HCT116 (cell line): ENCODE measurements at regions not wholly inside any gene's neighbourhood (a gene's known extent, or its start where the extent isn't known, plus 50 kb on each side); places are given as distances from the start of the nearest gene placed in this dataset.

Source experiments
- ATAC-seq: fragments of 200-7000 bp; cut with Tn5 transposase; 2 replicates; pipeline ENCODE4 v1.9.1; 2020; ENCODE audit warnings: mild to moderate bottlenecking, moderate library complexity
- BruUV-seq: library from RNA; stranded (reverse); fragments of 400-500 nt; replicated peaks from 2 replicates; lab custom pipeline; 2021; lab: Mats Ljungman, UMichigan
- CTCF ChIA-PET: fragments of 300-600 bp; sonication (Branson Sonifier 250); formaldehyde crosslinking; loops from one replicate; lab custom pipeline; 2021; ENCODE audit warnings: antibody characterized with exemption; lab: Charles Lee
- POLR2A ChIA-PET: fragments of 300-600, 350-600 bp; sonication (Branson Sonifier 250); formaldehyde crosslinking; loops from one replicate; lab custom pipeline; 2021; ENCODE audit warnings: antibody characterized with exemption; lab: Charles Lee
- RAD21 ChIA-PET, 2 experiments: fragments of 300-600 bp; sonication (Branson Sonifier 250); formaldehyde crosslinking; loops; one replicate each; lab custom pipeline; 2023; ENCODE audit warnings: low total read pairs in 2 of 2; ENCODE audit not compliant: uncharacterized antibody in 2 of 2, unreplicated experiment in 2 of 2, low non-redundant PET in 1 of 2; lab: Charles Lee
- DNase-seq: peaks from one replicate; pipeline ENCODE4 v3.0.0-alpha.2; 2010; ENCODE audit warnings: low read depth, low spot score
- H2AFZ ChIP-seq: fragments of 200-600 bp; shearing (Covaris generic), sonication (generic); 2 replicates; pipeline ENCODE4 v1.6.1; 2017; ENCODE audit warnings: low read depth, mixed run types, mixed read lengths, antibody characterized with exemption, low read length; ENCODE audit not compliant: poor library complexity, severe bottlenecking
- H3K27ac ChIP-seq: 2 replicates; pipeline ENCODE4 v1.5.1; 2012; ENCODE audit warnings: low read depth, low read length
- H3K27me3 ChIP-seq: fragments of 200-600 bp; sonication (generic); 2 replicates; pipeline ENCODE4 v1.6.1; 2016; ENCODE audit warnings: mixed run types, low read length, mixed read lengths; ENCODE audit not compliant: insufficient read depth
- H3K36me3 ChIP-seq, 2 experiments: fragments of 200-500 bp in 1 of 2; fragments of 200-600 bp in 1 of 2; sonication (Bioruptor generic) in 1 of 2; sonication (generic) in 1 of 2; 2 replicates each; pipeline versions ENCODE4 v1.5.1 to v1.6.1; 2014 to 2016; ENCODE audit warnings: low read length in 2 of 2, inconsistent platforms in 1 of 2, mixed read lengths in 1 of 2, mixed run types in 1 of 2; ENCODE audit not compliant: insufficient read depth in 2 of 2, control insufficient read depth in 1 of 2
- H3K4me1 ChIP-seq, 2 experiments: fragments of 200-600 bp in 1 of 2; sonication (generic) in 1 of 2; 2 replicates each; pipeline versions ENCODE4 v1.5.1 to v1.6.1; 2012 to 2017; ENCODE audit warnings: low read length in 2 of 2, inconsistent platforms in 1 of 2, mild to moderate bottlenecking in 1 of 2, mixed read lengths in 1 of 2, mixed run types in 1 of 2, moderate library complexity in 1 of 2; ENCODE audit not compliant: insufficient read depth in 2 of 2, control insufficient read depth in 1 of 2
- H3K4me2 ChIP-seq: fragments of 200-600 bp; sonication (generic); 2 replicates; pipeline ENCODE4 v1.6.1; 2017; ENCODE audit warnings: mixed run types, low read length, mixed read lengths
- H3K4me3 ChIP-seq, 2 experiments: fragments of 200-600 bp in 1 of 2; sonication (generic) in 1 of 2; replicated peaks in 1 of 2; 2 replicates each; pipeline ENCODE4 v1.5.1; 2011 to 2016; ENCODE audit warnings: low read length in 2 of 2, control low read depth in 1 of 2, low read depth in 1 of 2, mild to moderate bottlenecking in 1 of 2, mixed read lengths in 1 of 2, mixed run types in 1 of 2
- H3K79me2 ChIP-seq: fragments of 200-600 bp; sonication (generic); 2 replicates; pipeline ENCODE4 v1.6.1; 2017; ENCODE audit warnings: mild to moderate bottlenecking, mixed run types, low read length, moderate library complexity, mixed read lengths; ENCODE audit not compliant: insufficient read depth
- H3K9ac ChIP-seq: fragments of 200-600 bp; sonication (generic); 2 replicates; pipeline ENCODE4 v1.6.1; 2016; ENCODE audit warnings: low read length, mixed read lengths
- H3K9me2 ChIP-seq: fragments of 200-600 bp; sonication (generic), shearing (Covaris generic); 2 replicates; pipeline ENCODE4 v1.6.1; 2017; ENCODE audit warnings: mixed run types, mild to moderate bottlenecking, moderate library complexity; ENCODE audit not compliant: insufficient read depth
- H3K9me3 ChIP-seq, 2 experiments: fragments of 200-500 bp in 1 of 2; fragments of 200-600 bp in 1 of 2; sonication (Bioruptor generic) in 1 of 2; sonication (generic) in 1 of 2; 2 replicates each; pipeline ENCODE4 v1.6.1; 2014 to 2017; ENCODE audit warnings: low read length in 2 of 2, mixed read lengths in 2 of 2, inconsistent platforms in 1 of 2, low read depth in 1 of 2, mild to moderate bottlenecking in 1 of 2, mixed run types in 1 of 2, moderate library complexity in 1 of 2; ENCODE audit not compliant: control insufficient read depth in 1 of 2, insufficient read depth in 1 of 2
- H4K20me1 ChIP-seq: fragments of 200-600 bp; sonication (generic), shearing (Covaris generic); 2 replicates; pipeline ENCODE4 v1.6.1; 2017; ENCODE audit warnings: mixed run types, mild to moderate bottlenecking, moderate library complexity; ENCODE audit not compliant: insufficient read depth
- CBX3 ChIP-seq: IDR thresholded peaks from 2 replicates; pipeline ENCODE4 v1.6.1; 2012; ENCODE audit warnings: low read depth
- ELF1 ChIP-seq: IDR thresholded peaks from 2 replicates; pipeline ENCODE4 v1.6.1; 2012; ENCODE audit warnings: low read depth, borderline replicate concordance
- EZH2 ChIP-seq: fragments of 200-600 bp; sonication (generic); IDR thresholded peaks from 2 replicates; pipeline ENCODE4 v1.6.1; 2017; ENCODE audit warnings: antibody characterized with exemption, mixed run types
- EZH2phosphoT487 ChIP-seq: fragments of 200-600 bp; IDR thresholded peaks from 2 replicates; pipeline ENCODE4 v1.6.1; 2018; ENCODE audit warnings: antibody characterized with exemption, borderline replicate concordance
- FOSL1 ChIP-seq: IDR thresholded peaks from 2 replicates; pipeline ENCODE4 v1.6.1; 2012; ENCODE audit warnings: low read depth
- MAX ChIP-seq: IDR thresholded peaks from 2 replicates; pipeline ENCODE4 v1.6.1; 2012
- REST ChIP-seq: IDR thresholded peaks from 2 replicates; pipeline ENCODE4 v1.6.1; 2012; ENCODE audit warnings: low read depth
- SP1 ChIP-seq: IDR thresholded peaks from 2 replicates; pipeline ENCODE4 v1.6.1; 2012; ENCODE audit warnings: low read depth
- TCF7L2 ChIP-seq: IDR thresholded peaks from 2 replicates; pipeline ENCODE4 v1.7.0; 2011; ENCODE audit warnings: borderline replicate concordance, inconsistent platforms; ENCODE audit not compliant: insufficient read depth, insufficient read length; ENCODE audit errors: extremely low read depth
- ZNF274 ChIP-seq: fragments of 200-500 bp; sonication (Bioruptor generic); IDR thresholded peaks from 2 replicates; pipeline ENCODE4 v1.6.1; 2014; ENCODE audit warnings: mild to moderate bottlenecking, low read depth, low read length, inconsistent platforms
- intact Hi-C: fragments of 100-400 bp; cut with micrococcal nuclease; formaldehyde crosslinking; loops from 2 replicates; pipeline ENCODE4 v1.10.0; 2022
- TF ChIP-seq, protein P1 (sequence below): IDR thresholded peaks from 2 replicates; pipeline ENCODE4 v1.6.1; 2011; ENCODE audit warnings: mild to moderate bottlenecking, low read length, moderate library complexity; ENCODE audit not compliant: insufficient replicate concordance; ENCODE audit errors: extremely low read depth

DNA sequence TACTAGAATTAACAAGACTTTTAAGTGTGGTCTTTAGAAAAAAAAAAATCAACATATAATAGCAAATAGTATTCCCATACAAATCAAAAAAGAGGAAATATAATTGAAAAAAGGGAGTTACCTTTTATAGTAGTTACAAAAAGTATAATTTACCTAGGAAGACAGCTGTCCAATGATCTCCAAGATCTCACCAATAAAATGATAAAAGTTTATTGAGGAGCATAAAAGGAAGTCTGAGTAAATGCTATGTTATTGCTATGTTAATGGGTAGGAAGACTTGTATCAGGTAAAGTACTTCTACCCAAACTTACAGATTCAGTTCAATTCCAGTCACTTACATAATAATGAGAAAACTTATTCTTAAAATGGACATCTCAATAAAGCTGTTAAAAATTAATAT, 379.0 kb upstream of the TPM1 start:
- H3K9ac ChIP-seq: no peak overlapping the region
- TF ChIP-seq EZH2 (no peak), EZH2phosphoT487 (no peak), SP1 (no peak), REST (no peak), CBX3 (no peak)
- H3K9me2 ChIP-seq: no peaks in the 10 kb centered on the region
- no peak overlapping the region for H2AFZ ChIP-seq
- no peaks in the 10 kb centered on the region for H3K27me3 ChIP-seq
- H3K4me1 ChIP-seq: no peaks in the 10 kb centered on the region
- ChIA-PET CTCF (interaction anchor here (1.3 kb wide), 1 partner anchor 14 kb away, joined by 4 read pairs; no protein-coding TSS in a partner anchor), RAD21 (no interaction called here), POLR2A (no interaction called here)
- DNase-seq (no peak), ATAC-seq (no peak)
- no peaks in the 10 kb centered on the region for H4K20me1 ChIP-seq
- H3K4me3 ChIP-seq: no peak overlapping the region
- no peaks in the 10 kb centered on the region for H3K79me2 ChIP-seq
- H3K9me3 ChIP-seq: no peaks in the 10 kb centered on the region
- intact Hi-C loops: no loop called here
- H3K36me3 ChIP-seq: no peaks in the 10 kb centered on the region
- H3K4me2 ChIP-seq: no peak overlapping the region
- H3K27ac ChIP-seq: no peak overlapping the region
- BruUV-seq: no TSS peak

DNA sequence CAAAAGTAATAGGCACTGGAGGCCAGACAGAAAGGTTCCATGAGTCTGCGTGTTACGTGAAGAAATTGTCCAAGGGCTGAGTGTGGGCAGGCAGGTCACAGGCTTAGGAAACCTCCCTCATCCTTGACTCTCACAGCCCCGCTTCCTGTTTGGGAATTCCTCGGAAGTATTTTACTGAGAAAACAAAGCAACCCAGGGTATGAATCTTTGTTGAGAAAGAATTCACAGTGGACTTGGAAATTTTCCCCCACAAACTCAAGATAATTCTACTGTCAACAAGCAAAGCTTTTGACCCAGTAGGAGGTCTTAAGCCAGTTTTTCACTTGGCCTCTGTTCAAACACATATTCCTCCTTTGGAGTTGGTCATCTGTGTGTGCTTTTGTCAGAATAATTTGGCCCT, 377.1 kb upstream of the TPM1 start:
- intact Hi-C loops: no loop called here
- CTCF ChIA-PET: no interaction called here
- POLR2A ChIA-PET: no interaction called here

More for the DNA sequence above, 377.1 kb upstream of the TPM1 start:
- DNase-seq (no peak), ATAC-seq (no peak)
- Histone ChIP-seq H2AFZ (no peak overlapping the region), H3K9me3 (no peaks in the 10 kb centered on the region), H3K27me3 (no peaks in the 10 kb centered on the region), H3K27ac (no peak overlapping the region), H3K36me3 (no peaks in the 10 kb centered on the region), H3K4me3 (no peak overlapping the region), H3K4me2 (no peak overlapping the region), H3K9ac (no peak overlapping the region), H3K4me1 (no peaks in the 10 kb centered on the region), H3K9me2 (no peaks in the 10 kb centered on the region), H4K20me1 (no peaks in the 10 kb centered on the region), H3K79me2 (no peaks in the 10 kb centered on the region)
- RAD21 ChIA-PET: no interaction called here
- no TSS peak for BruUV-seq
- TF ChIP-seq ZNF274 (no peak), TCF7L2 (no peak), FOSL1 (no peak), SP1 (no peak), ELF1 (no peak), EZH2 (no peak), MAX (no peak)
- TF ChIP-seq, protein P1, sequence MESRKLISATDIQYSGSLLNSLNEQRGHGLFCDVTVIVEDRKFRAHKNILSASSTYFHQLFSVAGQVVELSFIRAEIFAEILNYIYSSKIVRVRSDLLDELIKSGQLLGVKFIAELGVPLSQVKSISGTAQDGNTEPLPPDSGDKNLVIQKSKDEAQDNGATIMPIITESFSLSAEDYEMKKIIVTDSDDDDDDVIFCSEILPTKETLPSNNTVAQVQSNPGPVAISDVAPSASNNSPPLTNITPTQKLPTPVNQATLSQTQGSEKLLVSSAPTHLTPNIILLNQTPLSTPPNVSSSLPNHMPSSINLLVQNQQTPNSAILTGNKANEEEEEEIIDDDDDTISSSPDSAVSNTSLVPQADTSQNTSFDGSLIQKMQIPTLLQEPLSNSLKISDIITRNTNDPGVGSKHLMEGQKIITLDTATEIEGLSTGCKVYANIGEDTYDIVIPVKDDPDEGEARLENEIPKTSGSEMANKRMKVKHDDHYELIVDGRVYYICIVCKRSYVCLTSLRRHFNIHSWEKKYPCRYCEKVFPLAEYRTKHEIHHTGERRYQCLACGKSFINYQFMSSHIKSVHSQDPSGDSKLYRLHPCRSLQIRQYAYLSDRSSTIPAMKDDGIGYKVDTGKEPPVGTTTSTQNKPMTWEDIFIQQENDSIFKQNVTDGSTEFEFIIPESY: no peak
